DND-41 (cell line): ENCODE measurements at regions not wholly inside any gene's neighbourhood (a gene's known extent, or its start where the extent isn't known, plus 50 kb on each side); places are given as distances from the start of the nearest gene placed in this dataset.

Experiments used
- ATAC-seq: fragments of 200-7000 bp; cut with Tn5 transposase; 3 replicates; pipeline ENCODE4 v1.9.1; 2021; ENCODE audit warnings: low read depth; ENCODE audit not compliant: insufficient read depth
- DNase-seq: peaks from one replicate; pipeline ENCODE4 v3.0.0-alpha.2; 2020
- H2AFZ ChIP-seq: 2 replicates; pipeline ENCODE4 v1.6.0; 2012; ENCODE audit warnings: low read depth, low read length
- H3K27ac ChIP-seq: 2 replicates; pipeline ENCODE4 v1.5.1; 2012; ENCODE audit warnings: low read length, inconsistent platforms
- H3K27me3 ChIP-seq: fragments of 200-600 bp; sonication (generic); 2 replicates; pipeline ENCODE4 v1.6.0; 2012; ENCODE audit warnings: low read length, mild to moderate bottlenecking, inconsistent platforms; ENCODE audit not compliant: insufficient read depth, poor library complexity
- H3K36me3 ChIP-seq: 2 replicates; pipeline ENCODE4 v1.5.1; 2012; ENCODE audit warnings: low read length, inconsistent platforms; ENCODE audit not compliant: insufficient read depth
- H3K4me1 ChIP-seq: 2 replicates; pipeline ENCODE4 v1.5.1; 2012; ENCODE audit warnings: mild to moderate bottlenecking, low read length; ENCODE audit not compliant: insufficient read depth
- H3K4me2 ChIP-seq: 2 replicates; pipeline ENCODE4 v1.6.0; 2012; ENCODE audit warnings: mild to moderate bottlenecking, moderate library complexity, low read length, inconsistent platforms; ENCODE audit not compliant: insufficient read depth
- H3K4me3 ChIP-seq, 2 experiments: fragments of 200-600 bp in 1 of 2; shearing (Covaris generic) in 1 of 2; 2 replicates each; pipeline ENCODE4 v1.5.1; 2012 to 2016; ENCODE audit warnings: inconsistent platforms in 2 of 2, low read length in 2 of 2, mild to moderate bottlenecking in 2 of 2, low read depth in 1 of 2, moderate library complexity in 1 of 2
- H3K79me2 ChIP-seq: 2 replicates; pipeline ENCODE4 v1.6.0; 2012; ENCODE audit warnings: low read length, inconsistent platforms; ENCODE audit not compliant: insufficient read depth
- H3K9ac ChIP-seq: 2 replicates; pipeline ENCODE4 v1.6.0; 2012; ENCODE audit warnings: low read depth, mild to moderate bottlenecking, inconsistent platforms, low read length, moderate library complexity
- H3K9me3 ChIP-seq: 2 replicates; pipeline ENCODE4 v1.5.1; 2012; ENCODE audit warnings: low read length, moderate library complexity, mild to moderate bottlenecking, inconsistent platforms; ENCODE audit not compliant: insufficient read depth, severe bottlenecking
- H4K20me1 ChIP-seq: 2 replicates; pipeline ENCODE4 v1.6.0; 2012; ENCODE audit warnings: low read length; ENCODE audit not compliant: insufficient read depth
- EZH2 ChIP-seq: IDR thresholded peaks from 3 replicates; pipeline ENCODE4 v1.6.1; 2012; ENCODE audit warnings: borderline replicate concordance, low read depth, mild to moderate bottlenecking, moderate library complexity, low read length, inconsistent platforms; ENCODE audit not compliant: severe bottlenecking
- TF ChIP-seq, protein P1 (sequence below): IDR thresholded peaks from 2 replicates; pipeline ENCODE4 v1.5.1; 2012; ENCODE audit warnings: borderline replicate concordance, low read length, moderate library complexity, mild to moderate bottlenecking; ENCODE audit not compliant: poor library complexity, severe bottlenecking; ENCODE audit errors: extremely low read depth

DNA sequence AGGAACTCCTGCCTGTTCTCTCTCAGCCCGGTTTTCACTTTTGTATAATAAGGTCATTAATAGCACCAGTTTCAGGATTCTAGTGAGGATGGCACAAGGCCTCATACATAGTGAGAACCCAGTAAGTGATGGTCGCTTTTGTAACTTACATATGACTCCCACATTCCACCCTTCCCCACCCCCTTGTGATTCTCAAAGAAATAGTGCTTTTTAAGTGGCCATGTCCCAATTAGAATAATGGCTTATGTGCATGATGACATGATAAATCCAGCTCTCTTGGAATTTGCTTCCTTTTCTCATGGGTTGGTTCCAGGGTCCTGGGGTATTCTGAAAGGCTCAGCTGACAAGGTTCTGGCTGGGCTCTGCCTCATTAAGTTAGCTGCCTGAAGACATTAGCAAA is 189.9 kb downstream of the URB2 start:
- Histone ChIP-seq H3K4me2 (no peak overlapping the region), H3K27me3 (no peaks in the 10 kb centered on the region), H3K9me3 (peaks cover 14% of the 10 kb centered on the region), H3K79me2 (no peaks in the 10 kb centered on the region), H3K4me3 (no peak overlapping the region), H3K27ac (no peak overlapping the region), H3K4me1 (no peaks in the 10 kb centered on the region), H2AFZ (no peak overlapping the region), H4K20me1 (no peaks in the 10 kb centered on the region), H3K9ac (no peak overlapping the region), H3K36me3 (no peaks in the 10 kb centered on the region)
- ATAC-seq (no peak), DNase-seq (no peak)
- TF ChIP-seq EZH2: no peak
- TF ChIP-seq, protein P1, sequence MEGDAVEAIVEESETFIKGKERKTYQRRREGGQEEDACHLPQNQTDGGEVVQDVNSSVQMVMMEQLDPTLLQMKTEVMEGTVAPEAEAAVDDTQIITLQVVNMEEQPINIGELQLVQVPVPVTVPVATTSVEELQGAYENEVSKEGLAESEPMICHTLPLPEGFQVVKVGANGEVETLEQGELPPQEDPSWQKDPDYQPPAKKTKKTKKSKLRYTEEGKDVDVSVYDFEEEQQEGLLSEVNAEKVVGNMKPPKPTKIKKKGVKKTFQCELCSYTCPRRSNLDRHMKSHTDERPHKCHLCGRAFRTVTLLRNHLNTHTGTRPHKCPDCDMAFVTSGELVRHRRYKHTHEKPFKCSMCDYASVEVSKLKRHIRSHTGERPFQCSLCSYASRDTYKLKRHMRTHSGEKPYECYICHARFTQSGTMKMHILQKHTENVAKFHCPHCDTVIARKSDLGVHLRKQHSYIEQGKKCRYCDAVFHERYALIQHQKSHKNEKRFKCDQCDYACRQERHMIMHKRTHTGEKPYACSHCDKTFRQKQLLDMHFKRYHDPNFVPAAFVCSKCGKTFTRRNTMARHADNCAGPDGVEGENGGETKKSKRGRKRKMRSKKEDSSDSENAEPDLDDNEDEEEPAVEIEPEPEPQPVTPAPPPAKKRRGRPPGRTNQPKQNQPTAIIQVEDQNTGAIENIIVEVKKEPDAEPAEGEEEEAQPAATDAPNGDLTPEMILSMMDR: no peak

DNA sequence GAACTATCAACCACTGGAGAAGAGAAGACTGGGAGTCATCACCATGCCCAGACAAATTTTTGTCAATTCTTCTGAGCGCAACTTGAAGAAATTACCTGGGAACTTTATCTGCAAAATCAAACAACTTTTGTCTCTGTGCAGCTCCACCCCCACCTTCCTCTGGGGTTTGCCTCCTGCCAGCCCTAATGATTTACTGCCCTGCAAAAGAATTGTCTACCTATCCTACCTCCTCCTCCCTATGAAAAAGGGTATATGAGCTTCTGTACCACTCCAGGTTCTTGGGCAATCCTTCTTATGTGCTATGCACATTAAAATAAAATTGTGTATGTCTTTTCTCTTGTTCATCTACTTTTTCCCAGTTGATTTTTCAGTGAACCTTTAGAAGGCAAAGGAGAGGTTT is 191.9 kb downstream of the URB2 start:
- no peaks in the 10 kb centered on the region for H3K27me3 ChIP-seq
- no peak for ATAC-seq
- TF ChIP-seq, protein P1: no peak
- no peak for TF ChIP-seq EZH2

DNA sequence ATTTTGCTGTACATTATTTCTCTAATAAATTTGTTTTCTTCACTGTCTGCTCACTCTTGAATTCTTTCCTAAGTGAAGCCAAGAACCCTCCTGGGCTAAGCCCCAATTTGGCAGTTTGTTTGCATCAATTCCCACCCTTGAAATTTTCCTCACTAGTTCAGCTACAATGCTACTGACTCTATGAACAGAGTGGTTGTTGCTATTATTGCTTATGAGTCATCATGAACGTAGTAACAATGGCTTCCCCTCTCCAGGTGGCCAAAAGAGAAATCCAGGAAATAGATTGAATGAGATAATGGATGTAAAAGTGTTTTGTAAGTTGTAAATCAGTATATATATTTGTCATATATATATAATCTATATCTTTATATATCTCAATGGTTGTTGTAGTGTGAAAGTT is 193.0 kb downstream of the URB2 start:
- Histone ChIP-seq H3K36me3 (no peaks in the 10 kb centered on the region), H3K27ac (no peak overlapping the region), H4K20me1 (no peaks in the 10 kb centered on the region), H3K79me2 (no peaks in the 10 kb centered on the region), H3K4me3 (no peak overlapping the region), H3K9me3 (peaks cover 14% of the 10 kb centered on the region), H3K27me3 (no peaks in the 10 kb centered on the region), H2AFZ (no peak overlapping the region), H3K4me2 (no peak overlapping the region), H3K4me1 (no peaks in the 10 kb centered on the region), H3K9ac (no peak overlapping the region)
- TF ChIP-seq EZH2: no peak
- TF ChIP-seq, protein P1: no peak
- ATAC-seq (no peak), DNase-seq (no peak)

More for the DNA sequence above, 191.9 kb downstream of the URB2 start:
- no peak for DNase-seq
- H3K36me3 ChIP-seq: no peaks in the 10 kb centered on the region
- H3K9me3 ChIP-seq: peaks cover 14% of the 10 kb centered on the region
- no peak overlapping the region for H3K9ac ChIP-seq
- H3K4me3 ChIP-seq: no peak overlapping the region
- no peak overlapping the region for H3K4me2 ChIP-seq
- no peaks in the 10 kb centered on the region for H3K4me1 ChIP-seq
- H2AFZ ChIP-seq: no peak overlapping the region
- H3K27ac ChIP-seq: no peak overlapping the region
- H4K20me1 ChIP-seq: no peaks in the 10 kb centered on the region
- H3K79me2 ChIP-seq: no peaks in the 10 kb centered on the region

DNA sequence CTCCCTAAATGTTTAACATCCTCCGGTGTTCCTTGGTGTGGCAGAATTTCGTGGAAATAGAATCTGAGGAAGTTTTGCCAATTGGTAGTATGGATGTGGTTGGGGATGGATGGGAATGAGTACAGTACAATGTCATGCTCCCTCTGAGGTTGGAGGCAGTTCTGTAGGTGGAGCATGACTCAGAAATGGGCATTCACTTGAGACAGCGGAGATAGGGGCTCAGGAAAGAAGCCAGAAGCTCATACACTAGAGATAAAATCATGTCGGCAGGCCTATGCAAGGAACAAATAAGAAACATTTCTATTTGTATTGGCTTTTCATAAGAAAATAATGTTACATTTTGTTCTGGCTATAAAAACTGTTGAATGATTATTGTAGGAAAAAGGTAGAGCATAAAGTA is 196.0 kb downstream of the URB2 start:
- Histone ChIP-seq H3K27ac (no peak overlapping the region), H3K9ac (no peak overlapping the region), H3K36me3 (no peaks in the 10 kb centered on the region), H2AFZ (no peak overlapping the region), H3K4me2 (no peak overlapping the region), H3K79me2 (no peaks in the 10 kb centered on the region), H3K9me3 (peaks cover 37% of the 10 kb centered on the region), H4K20me1 (no peaks in the 10 kb centered on the region), H3K27me3 (no peaks in the 10 kb centered on the region), H3K4me3 (no peak overlapping the region), H3K4me1 (no peaks in the 10 kb centered on the region)
- ATAC-seq: no peak
- no peak for DNase-seq
- TF ChIP-seq, protein P1: no peak
- TF ChIP-seq EZH2: no peak
